ENCODE measurements at regions not wholly inside any gene's neighbourhood (a gene's known extent, or its start where the extent isn't known, plus 50 kb on each side); places are given as distances from the start of the nearest gene placed in this dataset.
"Not testable (repeated sequence)": the region's sequence is repeated elsewhere in the genome, so short reads cannot be mapped to it uniquely, and the experiment has no call there.

DNA sequence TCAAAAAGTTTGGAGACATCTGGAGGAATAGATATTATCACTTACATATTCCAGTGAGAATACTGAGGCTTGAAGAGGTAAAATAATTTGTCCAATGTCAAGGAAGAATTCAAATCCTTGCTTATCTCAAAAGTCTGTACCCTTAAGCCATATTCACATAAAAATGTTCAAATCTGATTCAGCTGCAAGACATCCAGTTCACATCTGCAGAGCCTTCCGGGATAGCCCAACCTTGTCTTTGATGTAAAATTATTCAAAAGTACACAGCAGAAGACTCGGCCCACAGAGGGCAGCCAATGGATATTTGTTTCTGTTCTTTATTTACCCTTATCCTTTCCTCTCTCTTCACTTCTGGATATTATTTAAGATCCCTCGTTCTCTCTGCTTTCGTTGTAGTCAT lies 1183.8 kb upstream of the WWC1 start:
- Mint-ChIP-seq H3K27me3 (no peaks in the 10 kb centered on the region), H3K36me3 (ENCODE audit: insufficient read depth) (no peaks in the 10 kb centered on the region), H3K4me3 (ENCODE audit: low read depth) (no peak overlapping the region), H3K4me1 (ENCODE audit: low read depth) (no peaks in the 10 kb centered on the region), H3K27ac (no peak overlapping the region), H3K9me3 (ENCODE audit: low read depth) (peaks cover 13% of the 10 kb centered on the region)
- TF ChIP-seq, protein P1, sequence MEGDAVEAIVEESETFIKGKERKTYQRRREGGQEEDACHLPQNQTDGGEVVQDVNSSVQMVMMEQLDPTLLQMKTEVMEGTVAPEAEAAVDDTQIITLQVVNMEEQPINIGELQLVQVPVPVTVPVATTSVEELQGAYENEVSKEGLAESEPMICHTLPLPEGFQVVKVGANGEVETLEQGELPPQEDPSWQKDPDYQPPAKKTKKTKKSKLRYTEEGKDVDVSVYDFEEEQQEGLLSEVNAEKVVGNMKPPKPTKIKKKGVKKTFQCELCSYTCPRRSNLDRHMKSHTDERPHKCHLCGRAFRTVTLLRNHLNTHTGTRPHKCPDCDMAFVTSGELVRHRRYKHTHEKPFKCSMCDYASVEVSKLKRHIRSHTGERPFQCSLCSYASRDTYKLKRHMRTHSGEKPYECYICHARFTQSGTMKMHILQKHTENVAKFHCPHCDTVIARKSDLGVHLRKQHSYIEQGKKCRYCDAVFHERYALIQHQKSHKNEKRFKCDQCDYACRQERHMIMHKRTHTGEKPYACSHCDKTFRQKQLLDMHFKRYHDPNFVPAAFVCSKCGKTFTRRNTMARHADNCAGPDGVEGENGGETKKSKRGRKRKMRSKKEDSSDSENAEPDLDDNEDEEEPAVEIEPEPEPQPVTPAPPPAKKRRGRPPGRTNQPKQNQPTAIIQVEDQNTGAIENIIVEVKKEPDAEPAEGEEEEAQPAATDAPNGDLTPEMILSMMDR (IDR thresholded peaks at IDR 0.05; ENCODE audit: unreplicated experiment) = no peak
- no peak for DNase-seq (ENCODE audit: low spot score, unreplicated experiment)

GRCh38 chr5:167108266-167108665 lies 1183.2 kb upstream of the WWC1 start:
- H3K27ac Mint-ChIP-seq; DNase-seq (ENCODE audit: low spot score, unreplicated experiment); H3K4me1 Mint-ChIP-seq (ENCODE audit: low read depth): not testable (repeated sequence)

DNA sequence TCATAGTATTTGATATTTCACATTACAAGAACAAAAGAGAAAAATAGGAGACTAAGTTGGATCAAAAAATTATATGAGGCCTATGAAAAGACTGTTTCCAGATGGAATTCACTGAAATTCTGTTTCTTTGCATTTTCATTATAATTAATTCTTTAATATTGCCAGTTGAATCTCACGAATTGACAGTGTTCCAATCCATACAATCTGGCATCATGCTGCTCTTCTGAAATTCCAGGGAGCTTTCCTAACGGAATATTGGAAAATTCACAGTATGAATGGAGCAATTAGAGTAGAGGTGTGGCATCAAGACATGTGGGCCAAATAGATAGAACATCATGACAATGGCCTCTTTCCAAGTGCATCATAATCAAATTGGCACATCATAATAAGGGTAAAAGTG lies 1178.9 kb upstream of the WWC1 start:
- Mint-ChIP-seq H3K36me3 (ENCODE audit: insufficient read depth) (no peaks in the 10 kb centered on the region), H3K27me3 (no peaks in the 10 kb centered on the region), H3K9me3 (ENCODE audit: low read depth) (no peaks in the 10 kb centered on the region), H3K4me1 (ENCODE audit: low read depth) (no peaks in the 10 kb centered on the region), H3K27ac (no peak overlapping the region), H3K4me3 (ENCODE audit: low read depth) (no peak overlapping the region)
- no peak for DNase-seq (ENCODE audit: low spot score, unreplicated experiment)
- TF ChIP-seq, protein P1 (IDR thresholded peaks at IDR 0.05; ENCODE audit: unreplicated experiment) = no peak

More at GRCh38 chr5:167108266-167108665, 1183.2 kb upstream of the WWC1 start:
- H3K4me3 Mint-ChIP-seq (ENCODE audit: low read depth); H3K36me3 Mint-ChIP-seq (ENCODE audit: insufficient read depth); H3K27me3 Mint-ChIP-seq: not testable (repeated sequence)
- peaks cover 13% of the 10 kb centered on the region for H3K9me3 Mint-ChIP-seq (ENCODE audit: low read depth)

- DNase-seq (ENCODE audit: low spot score, unreplicated experiment) = no peak
- no peaks in the 10 kb centered on the region for H3K27me3 Mint-ChIP-seq
- TF ChIP-seq, protein P1 (IDR thresholded peaks at IDR 0.05; ENCODE audit: unreplicated experiment) = no peak
- no peaks in the 10 kb centered on the region for H3K9me3 Mint-ChIP-seq (ENCODE audit: low read depth)
- H3K4me1 Mint-ChIP-seq (ENCODE audit: low read depth) = peaks cover 2% of the 10 kb centered on the region
- no peak overlapping the region for H3K4me3 Mint-ChIP-seq (ENCODE audit: low read depth)
- no peak overlapping the region for H3K27ac Mint-ChIP-seq
- H3K36me3 Mint-ChIP-seq (ENCODE audit: insufficient read depth) = no peaks in the 10 kb centered on the region
Observed at GRCh38 chr5:167122267-167122666, 1169.2 kb upstream of the WWC1 start.

GRCh38 chr5:167123126-167123525 lies 1168.3 kb upstream of the WWC1 start:
- TF ChIP-seq, protein P1 (IDR thresholded peaks at IDR 0.05; ENCODE audit: unreplicated experiment) = no peak
- no peak for DNase-seq (ENCODE audit: low spot score, unreplicated experiment)

DNA sequence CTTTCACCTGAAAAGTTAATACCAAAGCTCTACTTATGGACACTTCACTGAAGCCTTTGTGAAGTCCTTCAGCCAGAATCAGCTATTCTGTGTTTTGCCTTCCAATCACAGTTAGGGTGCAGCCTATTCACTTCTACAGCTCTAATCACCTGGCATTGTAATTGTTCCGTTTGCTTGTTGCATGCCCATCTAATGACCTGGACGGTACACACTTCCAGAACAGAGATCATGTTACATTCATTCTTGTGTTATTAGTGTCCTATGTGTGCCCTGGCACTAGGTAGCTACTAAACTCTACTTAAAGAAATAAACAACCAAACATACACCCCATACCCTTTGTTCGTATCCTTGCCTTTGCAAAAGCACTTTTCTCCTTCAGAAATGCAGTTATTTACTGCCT lies 1162.9 kb upstream of the WWC1 start:
- Mint-ChIP-seq H3K4me1 (ENCODE audit: low read depth) (peaks cover 6% of the 10 kb centered on the region), H3K27ac (no peak overlapping the region), H3K4me3 (ENCODE audit: low read depth) (no peak overlapping the region), H3K9me3 (ENCODE audit: low read depth) (no peaks in the 10 kb centered on the region), H3K36me3 (ENCODE audit: insufficient read depth) (no peaks in the 10 kb centered on the region), H3K27me3 (no peaks in the 10 kb centered on the region)
- no peak for DNase-seq (ENCODE audit: low spot score, unreplicated experiment)
- TF ChIP-seq, protein P1 (IDR thresholded peaks at IDR 0.05; ENCODE audit: unreplicated experiment) = no peak

More at GRCh38 chr5:167123126-167123525, 1168.3 kb upstream of the WWC1 start:
- Mint-ChIP-seq H3K4me3 (ENCODE audit: low read depth) (no peak overlapping the region), H3K36me3 (ENCODE audit: insufficient read depth) (no peaks in the 10 kb centered on the region), H3K4me1 (ENCODE audit: low read depth) (peaks cover 2% of the 10 kb centered on the region), H3K27me3 (no peaks in the 10 kb centered on the region), H3K9me3 (ENCODE audit: low read depth) (no peaks in the 10 kb centered on the region), H3K27ac (no peak overlapping the region)
